B cell (primary cell): ENCODE measurements at regions not wholly inside any gene's neighbourhood (a gene's known extent, or its start where the extent isn't known, plus 50 kb on each side); places are given as distances from the start of the nearest gene placed in this dataset.

Experiments
- EZH2 ChIP-seq: IDR thresholded peaks from 2 replicates; pipeline ENCODE4 v1.6.1; 2012; ENCODE audit warnings: borderline replicate concordance, low read depth, mild to moderate bottlenecking, moderate library complexity, low read length; ENCODE audit not compliant: insufficient read depth, poor library complexity, severe bottlenecking
- TF ChIP-seq, protein P1 (sequence below): fragments of 200-600 bp; IDR thresholded peaks from one replicate; pipeline ENCODE4 v1.8.0; 2022; ENCODE audit warnings: antibody characterized with exemption, mild to moderate bottlenecking

DNA sequence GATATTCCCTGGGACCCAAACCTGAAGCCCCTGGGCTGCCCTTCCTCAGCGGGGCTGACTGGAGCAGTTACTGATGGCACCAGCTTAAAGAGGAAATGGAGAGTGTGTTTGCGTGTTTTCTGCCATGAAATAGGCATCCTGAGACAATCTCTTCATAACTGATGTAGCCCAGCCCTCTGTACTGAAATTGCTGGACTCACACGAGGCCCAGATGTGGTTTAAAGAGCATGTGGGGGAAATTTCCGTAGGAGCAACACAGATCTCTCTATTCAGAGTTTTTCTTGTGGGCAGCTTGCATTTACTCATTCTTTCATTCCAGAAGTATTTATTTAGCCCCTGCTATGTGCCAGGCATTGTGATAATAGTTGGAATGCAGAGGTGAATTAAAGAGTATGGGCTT, 782.1 kb upstream of the TBX3 start:
- TF ChIP-seq, protein P1, sequence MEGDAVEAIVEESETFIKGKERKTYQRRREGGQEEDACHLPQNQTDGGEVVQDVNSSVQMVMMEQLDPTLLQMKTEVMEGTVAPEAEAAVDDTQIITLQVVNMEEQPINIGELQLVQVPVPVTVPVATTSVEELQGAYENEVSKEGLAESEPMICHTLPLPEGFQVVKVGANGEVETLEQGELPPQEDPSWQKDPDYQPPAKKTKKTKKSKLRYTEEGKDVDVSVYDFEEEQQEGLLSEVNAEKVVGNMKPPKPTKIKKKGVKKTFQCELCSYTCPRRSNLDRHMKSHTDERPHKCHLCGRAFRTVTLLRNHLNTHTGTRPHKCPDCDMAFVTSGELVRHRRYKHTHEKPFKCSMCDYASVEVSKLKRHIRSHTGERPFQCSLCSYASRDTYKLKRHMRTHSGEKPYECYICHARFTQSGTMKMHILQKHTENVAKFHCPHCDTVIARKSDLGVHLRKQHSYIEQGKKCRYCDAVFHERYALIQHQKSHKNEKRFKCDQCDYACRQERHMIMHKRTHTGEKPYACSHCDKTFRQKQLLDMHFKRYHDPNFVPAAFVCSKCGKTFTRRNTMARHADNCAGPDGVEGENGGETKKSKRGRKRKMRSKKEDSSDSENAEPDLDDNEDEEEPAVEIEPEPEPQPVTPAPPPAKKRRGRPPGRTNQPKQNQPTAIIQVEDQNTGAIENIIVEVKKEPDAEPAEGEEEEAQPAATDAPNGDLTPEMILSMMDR = no peak
- TF ChIP-seq EZH2 = no peak
